IPS-11a (cell line): ENCODE measurements at regions not wholly inside any gene's neighbourhood (a gene's known extent, or its start where the extent isn't known, plus 50 kb on each side); places are given as distances from the start of the nearest gene placed in this dataset.
"Not testable (repeated sequence)": the region's sequence is repeated elsewhere in the genome, so short reads cannot be mapped to it uniquely, and the experiment has no call there.

Experiments used
- H3K4me3 ChIP-seq: one replicate; pipeline ENCODE4 v1.5.1; 2013; ENCODE audit warnings: low read depth, low read length, control low read depth

DNA sequence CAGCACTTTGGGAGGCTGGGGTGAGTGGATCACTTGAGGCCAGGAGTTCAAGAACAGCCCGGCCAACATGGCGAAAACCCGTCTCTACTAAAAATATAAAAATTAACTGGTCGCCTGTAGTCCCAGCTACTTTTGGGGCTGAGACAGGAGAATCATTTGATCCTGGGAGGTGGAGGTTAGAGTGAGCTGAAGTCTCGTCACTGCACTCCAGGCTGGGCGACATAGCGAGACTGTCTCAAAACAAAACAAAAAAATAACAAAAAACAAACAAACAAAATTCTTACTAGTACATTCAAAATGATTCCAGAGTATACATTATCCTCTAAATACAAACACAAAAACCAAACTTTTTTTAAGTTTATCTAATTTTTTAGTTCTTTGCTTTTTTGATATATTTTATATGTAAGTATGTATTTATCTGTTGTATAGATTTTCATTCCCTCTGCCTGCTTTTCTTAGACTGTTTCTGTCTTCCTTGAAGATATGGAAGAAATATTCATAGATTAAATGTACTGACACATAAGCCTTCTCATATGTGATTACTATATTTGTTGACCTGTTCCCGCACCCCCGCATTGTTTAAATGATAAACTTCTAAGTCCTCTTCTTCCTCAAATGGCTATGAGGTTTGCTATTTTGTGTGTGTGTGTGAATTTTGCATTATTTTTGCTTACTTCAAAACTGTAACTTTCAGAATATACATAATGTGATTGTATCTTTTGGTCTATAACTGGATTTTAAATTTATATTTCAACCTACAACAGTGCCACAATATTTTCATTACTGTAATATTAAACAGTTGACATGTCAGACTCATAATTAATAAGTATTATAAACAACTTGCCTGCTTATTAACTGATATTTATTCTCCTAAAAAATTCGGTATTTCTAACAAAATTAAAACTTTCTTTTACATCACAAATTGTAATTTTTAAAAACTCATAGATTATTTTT is 1674.1 kb upstream of the B3GALT2 start:
- no peak overlapping the region for H3K4me3 ChIP-seq

DNA sequence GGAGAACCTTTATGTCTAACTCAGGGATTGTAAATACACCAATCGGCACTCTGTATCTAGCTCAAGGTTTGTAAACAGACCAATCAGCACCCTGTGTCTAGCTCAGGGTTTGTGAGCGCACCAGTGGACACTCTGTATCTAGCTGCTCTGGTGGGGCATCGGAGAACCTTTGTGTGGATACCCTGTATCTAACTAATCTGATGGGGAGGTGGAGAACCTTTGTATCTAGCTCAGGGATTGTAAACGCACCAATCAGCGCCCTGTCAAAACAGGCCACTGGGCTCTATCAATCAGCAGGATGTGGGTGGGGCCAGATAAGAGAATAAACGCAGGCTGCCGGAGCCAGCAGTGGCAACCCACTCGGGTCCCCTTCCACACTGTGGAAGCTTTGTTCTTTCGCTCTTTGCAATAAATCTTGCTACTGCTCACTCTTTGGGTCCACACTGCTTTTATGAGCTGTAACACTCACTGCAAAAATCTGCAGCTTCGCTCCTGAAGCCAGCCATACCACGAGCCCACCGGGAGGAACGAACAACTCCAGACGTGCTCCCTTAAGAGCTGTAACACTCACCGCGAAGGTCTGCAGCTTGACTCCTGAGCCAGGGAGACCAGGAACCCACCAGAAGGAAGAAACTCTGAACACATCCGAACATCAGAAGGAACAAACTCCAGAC is 1673.2 kb upstream of the B3GALT2 start:
- not testable (repeated sequence) for H3K4me3 ChIP-seq

GRCh38 chr1:194858811-194859480 is 1672.5 kb upstream of the B3GALT2 start:
- not testable (repeated sequence) for H3K4me3 ChIP-seq

DNA sequence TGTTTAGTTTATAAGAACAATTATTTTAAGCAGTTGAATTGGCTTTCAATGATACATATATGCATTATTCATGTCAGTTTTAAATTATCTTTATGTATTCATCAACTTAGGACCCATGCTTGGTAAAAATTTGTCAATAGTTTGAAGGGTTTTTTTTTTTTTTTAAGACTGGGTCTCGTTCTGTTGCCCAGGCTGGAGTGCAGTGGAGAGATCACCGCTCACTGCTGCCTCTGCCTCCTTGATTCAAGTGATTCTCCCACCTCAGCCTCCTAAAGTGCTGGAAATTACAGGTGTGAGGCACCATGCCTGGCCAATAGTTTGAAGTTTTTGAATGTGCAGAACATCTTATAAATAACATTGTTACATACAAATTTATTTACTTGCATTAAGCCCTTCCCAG is 1671.0 kb upstream of the B3GALT2 start:
- no peak overlapping the region for H3K4me3 ChIP-seq

GRCh38 chr1:194848846-194849245 is 1662.4 kb upstream of the B3GALT2 start:
- no peak overlapping the region for H3K4me3 ChIP-seq

DNA sequence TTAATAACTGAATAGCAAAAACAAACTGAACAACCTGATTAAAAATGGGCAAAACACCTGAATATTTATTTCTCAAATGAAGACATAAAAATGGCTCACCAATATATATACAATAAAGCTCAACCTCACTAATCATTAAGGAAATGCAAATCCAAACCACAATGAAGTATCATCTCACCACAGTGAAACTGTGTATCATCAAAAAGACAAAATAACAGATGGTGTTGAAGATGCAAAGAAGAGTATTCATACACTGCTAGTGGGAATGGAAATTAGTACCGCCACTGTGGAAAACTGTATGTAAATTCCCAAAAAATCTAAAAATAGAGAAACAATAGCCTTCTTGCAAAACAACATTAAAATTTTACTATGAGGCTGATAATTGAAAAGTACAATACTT is 1660.1 kb upstream of the B3GALT2 start:
- no peak overlapping the region for H3K4me3 ChIP-seq

DNA sequence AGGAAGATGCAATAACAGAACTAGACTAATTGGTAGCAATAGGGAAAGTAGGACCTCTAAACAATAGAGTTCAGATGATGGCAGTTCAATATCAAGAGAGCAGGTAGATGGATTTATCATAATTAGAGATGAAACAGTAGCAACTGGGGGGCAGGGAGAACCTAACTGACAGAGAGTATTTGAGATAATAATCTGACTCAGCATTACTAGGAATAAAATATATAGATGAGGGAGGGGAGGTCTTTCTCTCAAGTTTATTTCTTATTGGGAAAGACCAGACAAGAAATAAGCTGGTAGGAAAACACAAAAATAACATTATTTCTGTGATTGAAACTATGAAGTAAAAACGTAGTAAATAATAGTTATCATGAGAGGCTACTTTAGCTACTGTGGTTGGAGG is 1656.7 kb upstream of the B3GALT2 start:
- H3K4me3 ChIP-seq: no peak overlapping the region

DNA sequence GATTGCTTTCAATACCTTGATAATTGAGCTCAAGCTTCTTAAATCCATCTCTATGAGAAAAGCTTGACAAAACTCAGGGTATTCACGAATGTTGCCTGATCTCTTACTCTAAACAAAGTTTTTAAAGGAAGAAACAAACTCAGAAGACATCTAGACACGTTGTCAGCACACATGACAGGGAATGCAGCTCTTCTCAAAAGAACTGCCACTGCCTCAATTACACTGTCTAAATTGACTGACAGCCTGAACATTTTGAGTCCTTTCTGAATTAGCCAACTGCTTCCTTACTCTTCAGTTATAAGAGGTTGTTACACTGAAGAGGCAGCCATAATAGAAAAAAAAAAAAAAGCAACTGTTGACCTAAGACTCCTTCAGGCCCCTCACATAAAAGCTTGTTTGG is 1646.7 kb upstream of the B3GALT2 start:
- H3K4me3 ChIP-seq: no peak overlapping the region

- H3K4me3 ChIP-seq: not testable (repeated sequence)
These were observed 1645.2 kb upstream of the B3GALT2 start for GRCh38 chr1:194831595-194831994.

GRCh38 chr1:194830387-194830786 is 1644.0 kb upstream of the B3GALT2 start:
- no peak overlapping the region for H3K4me3 ChIP-seq

DNA sequence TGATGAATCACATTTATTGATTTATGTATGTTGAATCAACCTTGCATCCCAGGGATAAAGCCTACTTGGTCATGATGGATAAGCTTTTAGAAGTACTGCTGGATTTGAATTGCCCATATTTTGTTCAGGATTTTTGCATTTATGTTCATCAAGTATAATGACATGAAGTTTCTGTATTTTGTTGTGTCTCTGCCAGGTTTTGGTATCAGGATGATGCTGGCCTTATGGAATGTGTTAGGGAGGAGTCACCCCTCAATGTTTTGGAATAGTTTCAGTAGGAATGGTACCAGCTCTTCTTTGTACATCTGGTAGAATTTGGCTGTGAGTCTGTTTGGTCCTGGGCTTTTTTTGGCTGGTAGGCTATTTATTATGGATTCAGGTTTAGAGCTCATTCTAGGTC is 1643.1 kb upstream of the B3GALT2 start:
- no peak overlapping the region for H3K4me3 ChIP-seq

GRCh38 chr1:194825382-194825781 is 1639.0 kb upstream of the B3GALT2 start:
- no peak overlapping the region for H3K4me3 ChIP-seq

DNA sequence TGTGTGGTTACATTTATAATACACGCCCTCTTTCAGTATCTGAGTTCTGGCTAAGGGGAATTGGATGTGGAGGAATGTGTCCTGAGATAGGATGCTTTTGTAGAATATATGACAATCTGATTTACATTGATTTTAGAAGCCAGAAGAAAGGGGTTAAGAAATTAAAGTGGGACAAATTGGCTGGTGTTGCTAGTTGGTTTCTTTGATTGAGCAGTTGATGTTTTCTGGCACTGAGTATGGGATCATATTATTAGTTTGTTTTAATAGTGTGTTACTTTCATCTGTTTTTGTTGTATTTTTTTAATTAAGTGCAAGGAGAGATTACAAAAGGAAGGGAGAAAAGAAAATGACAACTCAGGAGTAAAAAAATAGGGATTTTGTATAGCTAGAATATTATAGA is 1634.7 kb upstream of the B3GALT2 start:
- H3K4me3 ChIP-seq: no peak overlapping the region

DNA sequence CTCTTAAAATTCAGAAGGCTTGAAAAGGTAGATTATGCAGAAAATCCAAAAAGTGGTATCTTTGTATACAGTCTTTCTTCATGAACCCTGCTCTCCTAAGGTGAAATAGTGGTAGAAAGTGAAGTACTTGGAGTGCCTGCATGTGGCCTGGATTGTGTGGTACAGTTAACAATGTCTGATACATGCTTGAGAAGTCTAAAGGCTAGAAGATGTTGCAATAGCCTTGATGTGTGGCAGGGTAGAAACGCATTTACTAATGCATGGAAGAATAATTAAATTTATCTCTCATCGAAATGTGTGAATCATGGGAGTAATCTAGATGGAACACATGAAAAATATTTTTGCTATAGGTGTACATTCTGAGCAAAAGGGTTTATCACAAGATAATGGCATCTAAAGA is 1632.3 kb upstream of the B3GALT2 start:
- H3K4me3 ChIP-seq: no peak overlapping the region

DNA sequence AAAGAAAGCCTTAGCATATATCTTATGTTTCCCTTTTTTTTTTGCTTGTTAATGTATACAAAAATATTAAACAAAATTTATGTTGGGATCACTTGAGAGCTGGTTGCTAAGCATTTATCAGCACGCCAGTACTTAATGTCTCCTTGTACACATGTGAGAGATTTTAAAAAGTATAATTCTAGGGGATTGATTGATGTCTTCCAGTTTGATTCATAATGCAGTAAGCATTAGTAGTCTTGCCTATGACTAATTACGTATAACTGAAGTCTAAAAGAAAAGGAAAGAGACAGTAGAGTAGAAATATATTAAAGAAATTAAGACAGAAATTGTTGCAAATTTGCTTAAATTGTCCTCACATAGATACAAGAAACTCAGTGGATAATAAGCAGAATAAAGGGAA is 1630.4 kb upstream of the B3GALT2 start:
- no peak overlapping the region for H3K4me3 ChIP-seq

GRCh38 chr1:194813096-194813495 is 1626.7 kb upstream of the B3GALT2 start:
- no peak overlapping the region for H3K4me3 ChIP-seq

DNA sequence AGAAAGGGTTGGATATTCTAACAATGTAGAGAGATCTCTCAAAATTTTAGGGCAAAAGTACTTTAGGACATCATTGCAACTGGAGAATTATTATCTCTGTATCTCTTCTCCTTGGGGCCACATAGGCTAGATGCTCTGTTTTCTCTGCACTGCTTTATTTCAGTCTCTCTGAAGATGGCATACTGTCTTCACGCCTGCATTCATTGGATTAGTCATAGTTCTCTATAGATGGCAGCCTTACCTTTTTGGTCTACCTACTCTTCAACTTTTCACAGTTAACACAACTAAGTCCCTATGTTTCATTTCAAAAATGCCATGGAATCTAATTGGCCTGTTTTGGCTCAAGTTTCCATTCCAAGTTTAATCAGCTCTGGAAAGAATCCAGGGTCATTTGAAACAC is 1623.3 kb upstream of the B3GALT2 start:
- H3K4me3 ChIP-seq: no peak overlapping the region

DNA sequence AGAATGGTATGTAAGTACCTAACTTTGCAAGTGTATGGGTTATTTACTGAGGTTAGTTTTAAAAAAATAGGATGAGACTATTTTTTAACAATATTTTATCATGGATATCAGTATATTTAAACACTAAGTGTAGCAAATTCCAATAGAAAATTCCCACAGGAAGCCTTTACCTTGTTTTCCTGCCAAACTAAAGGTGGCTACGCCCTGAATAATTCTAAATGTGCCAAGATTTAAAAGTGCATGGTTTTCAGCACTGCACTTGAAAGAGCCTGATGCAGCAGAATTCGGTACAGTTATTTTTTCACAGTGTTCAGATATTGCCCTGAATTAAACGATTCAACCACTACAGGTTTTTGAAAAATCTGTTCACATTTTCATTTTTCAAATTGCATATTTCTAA is 1622.8 kb upstream of the B3GALT2 start:
- no peak overlapping the region for H3K4me3 ChIP-seq

DNA sequence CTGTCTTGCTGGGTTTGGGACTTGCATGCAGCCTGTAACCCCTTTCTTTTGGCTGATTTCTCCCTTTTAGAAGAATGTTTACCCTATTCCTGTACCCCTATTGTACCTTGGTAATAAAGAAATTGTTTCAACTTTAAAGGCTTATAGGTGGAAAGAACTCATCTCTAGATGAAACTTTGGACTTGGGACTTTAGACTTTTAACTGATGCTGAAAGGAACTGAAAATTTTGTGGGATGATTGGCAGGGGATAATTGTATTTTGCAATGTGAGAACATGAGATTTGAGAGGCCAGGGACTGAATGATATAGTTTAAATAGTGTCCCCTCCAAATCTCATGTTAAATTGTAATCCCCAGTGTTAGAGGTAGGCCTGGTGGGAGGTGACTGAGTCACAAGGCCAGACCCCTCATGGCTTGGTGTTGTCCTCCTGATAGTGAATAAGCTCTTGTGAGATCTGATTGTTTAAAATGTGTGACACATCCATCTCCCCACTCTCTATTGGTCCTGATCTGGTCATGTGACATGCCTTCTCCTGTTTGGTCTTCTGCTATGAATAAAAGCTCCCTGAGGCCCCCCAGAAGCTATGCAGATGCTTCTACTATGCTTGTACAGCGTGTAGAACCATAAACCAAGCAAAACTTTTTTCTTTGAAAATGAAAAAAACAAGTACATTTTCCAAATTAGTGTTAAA is 1621.3 kb upstream of the B3GALT2 start:
- H3K4me3 ChIP-seq: no peak overlapping the region

DNA sequence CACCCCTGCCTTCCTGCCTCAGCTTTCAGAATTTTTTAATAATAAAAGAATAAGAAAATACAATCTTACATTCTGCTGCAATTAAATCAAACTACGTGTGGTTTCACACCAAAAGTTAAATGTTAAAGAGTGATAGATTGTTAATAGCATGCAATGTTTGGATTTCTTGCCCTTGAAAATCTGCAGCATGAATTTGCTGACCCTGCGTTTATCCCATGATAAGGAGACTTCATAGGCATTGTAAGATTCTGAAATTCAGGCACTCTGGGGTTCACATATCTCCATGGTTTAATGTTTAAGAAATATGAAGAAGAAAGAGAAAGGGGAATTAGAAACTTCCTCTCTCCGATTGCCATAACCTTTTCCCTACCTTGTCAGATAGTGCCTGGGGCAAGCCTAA is 1616.2 kb upstream of the B3GALT2 start:
- H3K4me3 ChIP-seq: no peak overlapping the region

DNA sequence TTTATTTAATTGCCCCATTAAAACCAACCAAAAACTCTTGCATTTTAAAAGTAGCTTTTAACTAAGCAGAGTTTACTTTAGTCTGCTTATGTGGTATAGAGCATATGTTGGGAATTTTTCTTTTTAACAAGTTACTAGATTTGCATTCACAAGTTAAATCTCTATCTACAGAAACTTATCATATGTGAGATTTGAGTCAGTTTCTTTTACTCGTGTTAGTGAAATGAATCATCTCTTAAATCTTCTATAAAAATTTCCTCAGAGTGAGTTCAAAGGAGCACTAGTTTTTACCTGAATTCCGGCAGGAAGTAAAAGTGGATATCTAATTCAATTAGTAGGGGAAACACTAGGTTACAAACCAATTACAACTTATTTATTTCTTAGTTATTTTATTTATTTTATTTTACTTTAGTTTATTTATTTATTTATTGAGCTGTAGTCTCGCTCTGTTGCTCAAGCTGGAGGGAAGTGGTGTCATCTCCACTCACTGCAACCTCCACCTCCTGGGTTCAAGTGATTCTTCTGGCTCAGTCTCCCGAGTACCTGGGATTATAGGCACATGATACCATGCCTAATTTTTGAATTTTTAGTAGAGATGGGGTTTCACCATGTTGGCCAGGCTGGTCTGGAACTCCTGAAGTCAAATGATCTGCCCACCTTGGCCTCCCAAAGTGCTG is 1609.6 kb upstream of the B3GALT2 start:
- H3K4me3 ChIP-seq: no peak overlapping the region
